Osteocyte (in vitro differentiated cells): ENCODE measurements at regions not wholly inside any gene's neighbourhood (a gene's known extent, or its start where the extent isn't known, plus 50 kb on each side); places are given as distances from the start of the nearest gene placed in this dataset.

Experiments
- DNase-seq: peaks from one replicate; pipeline ENCODE4 v3.0.0; 2021; ENCODE audit warnings: mixed read lengths; ENCODE audit not compliant: unreplicated experiment; ENCODE audit errors: extremely low spot score
- H3K27ac Mint-ChIP-seq: one replicate; pipeline ENCODE4 v1.8.0; 2021; ENCODE audit warnings: mild to moderate bottlenecking, mixed read lengths; ENCODE audit not compliant: unreplicated experiment
- H3K27me3 Mint-ChIP-seq: one replicate; pipeline ENCODE4 v1.8.0; 2021; ENCODE audit warnings: mixed read lengths; ENCODE audit not compliant: unreplicated experiment
- H3K36me3 Mint-ChIP-seq: one replicate; pipeline ENCODE4 v1.8.0; 2021; ENCODE audit warnings: mixed read lengths; ENCODE audit not compliant: unreplicated experiment
- H3K4me1 Mint-ChIP-seq: one replicate; pipeline ENCODE4 v1.8.0; 2021; ENCODE audit warnings: mixed read lengths; ENCODE audit not compliant: unreplicated experiment
- H3K4me3 Mint-ChIP-seq: one replicate; pipeline ENCODE4 v1.8.0; 2021; ENCODE audit warnings: mild to moderate bottlenecking, moderate library complexity, mixed read lengths; ENCODE audit not compliant: unreplicated experiment
- H3K9me3 Mint-ChIP-seq: one replicate; pipeline ENCODE4 v1.8.0; 2021; ENCODE audit warnings: mixed read lengths; ENCODE audit not compliant: unreplicated experiment
- TF ChIP-seq, protein P1 (sequence below): fragments of 200-600 bp; sonication (generic); IDR thresholded peaks from 2 replicates; pipeline ENCODE4 v1.5.0; 2021; ENCODE audit warnings: antibody characterized with exemption, mild to moderate bottlenecking, moderate library complexity

DNA sequence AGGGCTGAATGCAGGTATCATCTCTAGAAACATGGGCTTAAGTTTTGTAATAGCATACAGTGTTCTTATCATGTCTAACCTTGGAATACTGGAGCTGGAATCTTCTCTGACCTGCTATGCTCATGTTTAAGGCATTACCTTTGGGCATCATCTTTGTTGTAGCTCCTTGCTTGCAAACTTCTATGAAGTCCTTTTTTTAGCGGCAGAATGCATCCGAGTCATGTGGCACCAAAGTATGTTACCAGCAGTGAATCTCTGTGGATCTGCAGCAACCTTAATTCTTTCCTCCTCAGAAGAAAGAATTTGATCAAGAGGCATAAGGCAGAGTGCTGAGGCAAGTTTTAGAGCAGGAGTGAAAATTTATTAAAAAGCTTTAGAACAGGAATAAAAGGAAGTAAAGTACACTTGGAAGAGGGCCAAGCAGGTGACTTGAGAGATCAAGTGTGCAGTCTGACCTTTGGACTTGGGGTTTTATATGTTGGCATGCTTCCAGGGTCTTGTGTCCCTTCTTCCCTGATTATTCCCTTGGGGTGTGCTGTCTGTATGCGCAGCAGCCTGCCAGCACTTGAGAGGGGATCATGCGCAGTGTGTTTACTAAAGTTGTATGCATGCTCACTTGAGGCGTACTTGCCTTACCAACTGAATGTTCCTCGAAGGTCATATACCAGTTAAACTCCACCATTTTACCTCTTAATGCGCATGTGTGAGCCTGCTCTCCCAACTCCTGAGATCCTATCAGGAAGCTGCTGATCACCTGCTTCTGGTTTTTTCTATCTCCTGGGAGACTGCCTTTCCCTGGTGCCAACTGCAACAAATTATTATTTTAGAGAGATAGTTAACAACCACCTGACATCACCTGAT lies 115.5 kb downstream of the LACC1 start:
- peaks cover 11% of the 10 kb centered on the region for H3K9me3 Mint-ChIP-seq
- H3K36me3 Mint-ChIP-seq = no peaks in the 10 kb centered on the region
- TF ChIP-seq, protein P1, sequence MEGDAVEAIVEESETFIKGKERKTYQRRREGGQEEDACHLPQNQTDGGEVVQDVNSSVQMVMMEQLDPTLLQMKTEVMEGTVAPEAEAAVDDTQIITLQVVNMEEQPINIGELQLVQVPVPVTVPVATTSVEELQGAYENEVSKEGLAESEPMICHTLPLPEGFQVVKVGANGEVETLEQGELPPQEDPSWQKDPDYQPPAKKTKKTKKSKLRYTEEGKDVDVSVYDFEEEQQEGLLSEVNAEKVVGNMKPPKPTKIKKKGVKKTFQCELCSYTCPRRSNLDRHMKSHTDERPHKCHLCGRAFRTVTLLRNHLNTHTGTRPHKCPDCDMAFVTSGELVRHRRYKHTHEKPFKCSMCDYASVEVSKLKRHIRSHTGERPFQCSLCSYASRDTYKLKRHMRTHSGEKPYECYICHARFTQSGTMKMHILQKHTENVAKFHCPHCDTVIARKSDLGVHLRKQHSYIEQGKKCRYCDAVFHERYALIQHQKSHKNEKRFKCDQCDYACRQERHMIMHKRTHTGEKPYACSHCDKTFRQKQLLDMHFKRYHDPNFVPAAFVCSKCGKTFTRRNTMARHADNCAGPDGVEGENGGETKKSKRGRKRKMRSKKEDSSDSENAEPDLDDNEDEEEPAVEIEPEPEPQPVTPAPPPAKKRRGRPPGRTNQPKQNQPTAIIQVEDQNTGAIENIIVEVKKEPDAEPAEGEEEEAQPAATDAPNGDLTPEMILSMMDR = no peak
- H3K4me1 Mint-ChIP-seq = no peaks in the 10 kb centered on the region
- no peak overlapping the region for H3K27ac Mint-ChIP-seq
- DNase-seq = no peak
- H3K4me3 Mint-ChIP-seq = no peak overlapping the region
- peaks cover 24% of the 10 kb centered on the region for H3K27me3 Mint-ChIP-seq

DNA sequence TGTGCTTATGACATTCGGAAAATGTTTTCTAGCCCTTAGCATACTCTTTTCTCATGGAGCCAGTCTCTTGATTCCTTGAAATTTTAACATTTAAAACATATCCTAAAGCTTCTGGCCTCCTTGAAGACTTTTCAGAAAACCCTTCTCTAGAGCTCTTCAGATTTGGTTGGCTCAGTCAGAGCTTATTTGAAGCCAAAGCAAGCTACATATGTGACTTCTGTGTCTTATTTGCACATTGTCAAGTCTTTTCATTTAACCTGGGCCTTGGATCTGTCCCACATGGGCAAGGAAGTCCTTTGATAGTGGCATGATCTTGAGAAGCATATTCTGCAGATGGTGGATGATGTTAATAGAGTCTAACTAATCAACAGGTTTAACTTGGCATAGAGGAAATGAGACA lies 116.5 kb downstream of the LACC1 start:
- Mint-ChIP-seq H3K4me3 (no peak overlapping the region), H3K9me3 (peaks cover 17% of the 10 kb centered on the region), H3K27me3 (peaks cover 19% of the 10 kb centered on the region), H3K4me1 (no peaks in the 10 kb centered on the region), H3K36me3 (no peaks in the 10 kb centered on the region), H3K27ac (no peak overlapping the region)
- TF ChIP-seq, protein P1 = no peak
- no peak for DNase-seq

DNA sequence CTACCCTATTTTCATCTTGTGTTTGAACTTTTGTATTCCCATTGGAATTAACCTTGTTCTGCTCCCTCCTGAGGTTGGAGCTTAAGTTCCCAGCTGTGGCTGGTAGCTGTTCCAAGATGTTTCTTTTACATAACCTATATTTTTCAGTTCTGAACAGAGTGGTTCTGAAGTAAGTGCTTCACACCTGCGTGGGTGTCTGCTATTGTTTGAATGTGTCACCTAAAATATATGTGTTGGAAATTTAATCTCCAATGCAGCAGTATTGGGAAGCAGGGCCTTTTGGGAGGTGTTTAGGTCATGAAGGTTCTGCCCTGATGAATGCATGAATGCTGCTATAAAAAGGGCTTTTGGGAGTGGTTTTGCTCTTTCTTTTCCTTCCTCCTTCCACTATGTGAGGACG lies 123.8 kb downstream of the LACC1 start:
- H3K36me3 Mint-ChIP-seq = no peaks in the 10 kb centered on the region
- TF ChIP-seq, protein P1 = no peak
- H3K9me3 Mint-ChIP-seq = peaks cover 13% of the 10 kb centered on the region
- H3K4me3 Mint-ChIP-seq = no peak overlapping the region
- peaks cover 12% of the 10 kb centered on the region for H3K4me1 Mint-ChIP-seq
- no peak for DNase-seq
- H3K27ac Mint-ChIP-seq = no peak overlapping the region
- H3K27me3 Mint-ChIP-seq = no peaks in the 10 kb centered on the region

DNA sequence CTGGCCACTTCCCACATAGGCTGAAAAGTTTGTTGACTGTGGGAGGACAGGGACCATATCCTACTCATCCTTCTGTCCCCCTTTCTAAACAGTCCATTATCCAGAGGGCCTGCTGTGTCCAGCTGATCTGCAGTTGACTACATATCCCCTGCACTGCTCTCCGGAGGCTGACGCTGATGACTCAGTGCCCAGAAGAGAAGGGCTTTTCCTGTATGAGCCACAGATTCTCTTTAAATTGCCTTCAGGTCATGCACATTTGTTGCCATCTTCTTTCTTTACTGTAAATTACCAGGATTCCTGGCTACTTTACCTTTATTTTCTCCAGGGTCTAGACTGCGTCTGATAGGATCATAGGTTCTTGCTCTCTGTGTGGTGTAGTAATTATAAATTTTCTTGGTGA lies 125.2 kb downstream of the LACC1 start:
- TF ChIP-seq, protein P1 = no peak
- H3K4me3 Mint-ChIP-seq = no peak overlapping the region
- H3K27me3 Mint-ChIP-seq = no peaks in the 10 kb centered on the region
- H3K4me1 Mint-ChIP-seq = peaks cover 12% of the 10 kb centered on the region
- no peak for DNase-seq
- H3K27ac Mint-ChIP-seq = peak overlapping the region; percentile 50
- peaks cover 13% of the 10 kb centered on the region for H3K9me3 Mint-ChIP-seq
- no peaks in the 10 kb centered on the region for H3K36me3 Mint-ChIP-seq

DNA sequence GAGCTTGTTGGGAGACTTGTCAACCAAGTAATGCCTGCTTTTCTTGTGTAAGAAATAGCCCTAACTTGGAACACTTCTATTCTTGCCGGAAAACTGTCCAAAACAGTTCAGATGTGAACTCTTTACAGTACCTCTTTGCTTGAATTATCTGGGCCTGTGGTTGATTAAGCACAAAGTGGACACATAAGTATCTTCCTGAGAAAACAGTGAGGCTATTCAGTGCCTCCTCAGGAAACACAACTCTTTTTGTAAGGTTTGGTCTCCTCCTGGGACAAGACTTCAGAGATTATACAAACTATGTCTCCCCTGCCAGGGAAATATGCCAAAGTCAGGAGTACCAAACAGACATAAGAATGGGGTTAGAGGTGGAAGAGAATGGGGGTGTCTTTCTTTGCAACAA lies 127.7 kb downstream of the LACC1 start:
- Mint-ChIP-seq H3K4me1 (peaks cover 21% of the 10 kb centered on the region), H3K9me3 (peaks cover 10% of the 10 kb centered on the region), H3K27ac (no peak overlapping the region), H3K4me3 (no peak overlapping the region), H3K36me3 (peaks cover 1% of the 10 kb centered on the region), H3K27me3 (no peaks in the 10 kb centered on the region)
- no peak for DNase-seq
- TF ChIP-seq, protein P1 = no peak
